ENCODE measurements at regions not wholly inside any gene's neighbourhood (a gene's known extent, or its start where the extent isn't known, plus 50 kb on each side); places are given as distances from the start of the nearest gene placed in this dataset.

DNA sequence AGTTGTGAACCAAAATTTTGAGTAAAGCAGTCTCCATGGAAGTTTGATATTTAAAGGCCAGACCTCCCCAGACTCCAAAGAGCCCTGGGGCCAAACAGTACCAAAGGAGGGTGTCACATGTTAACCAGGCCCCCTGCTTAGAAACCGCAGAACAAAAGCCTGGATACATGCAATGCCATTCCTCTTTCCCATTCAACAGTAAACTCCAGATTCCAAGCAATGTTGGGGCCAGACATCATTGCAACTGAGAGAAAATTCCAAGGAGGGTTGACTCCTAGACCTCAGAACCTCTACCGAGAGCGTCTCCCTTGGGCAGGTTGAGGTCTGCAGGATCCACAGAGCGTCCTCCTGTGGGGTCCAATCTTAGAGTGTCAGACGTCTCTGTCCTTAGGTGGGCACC is 404.4 kb upstream of the SYT4 start:
- no peak overlapping the region for H3K4me2 ChIP-seq (ENCODE audit: low read length)
- no peak overlapping the region for H3K4me3 ChIP-seq (replicated peaks in 1 of 2; ENCODE audit: low read depth in 1 of 2, low read length in 2 of 2)
- no peaks in the 10 kb centered on the region for H3K79me2 ChIP-seq (ENCODE audit: insufficient read depth, low read length)
- H3K27ac ChIP-seq (ENCODE audit: low read depth, low read length), result no peak overlapping the region
- intact Hi-C loops (cut with micrococcal nuclease), result no loop called here
- H3K36me3 ChIP-seq (ENCODE audit: control insufficient read depth in 1 of 2, insufficient read depth in 2 of 2, low read length in 2 of 2), result no peaks in the 10 kb centered on the region
- H4K20me1 ChIP-seq (ENCODE audit: insufficient read depth), result no peaks in the 10 kb centered on the region
- ChIA-PET RAD21 (ENCODE audit: low non-redundant PET in 1 of 2, low total read pairs in 2 of 2, uncharacterized antibody in 2 of 2, unreplicated experiment in 2 of 2) (no interaction called here), CTCF (no interaction called here), POLR2A (no interaction called here)
- TF ChIP-seq POLR2A (IDR thresholded peaks at IDR 0.05; ENCODE audit: borderline replicate concordance, extremely low read depth, insufficient read depth, insufficient read length) (no peak), ELF1 (IDR thresholded peaks at IDR 0.05; ENCODE audit: borderline replicate concordance, low read depth) (no peak), CBX3 (IDR thresholded peaks at IDR 0.05; ENCODE audit: low read depth) (no peak)
- TF ChIP-seq, protein P1, sequence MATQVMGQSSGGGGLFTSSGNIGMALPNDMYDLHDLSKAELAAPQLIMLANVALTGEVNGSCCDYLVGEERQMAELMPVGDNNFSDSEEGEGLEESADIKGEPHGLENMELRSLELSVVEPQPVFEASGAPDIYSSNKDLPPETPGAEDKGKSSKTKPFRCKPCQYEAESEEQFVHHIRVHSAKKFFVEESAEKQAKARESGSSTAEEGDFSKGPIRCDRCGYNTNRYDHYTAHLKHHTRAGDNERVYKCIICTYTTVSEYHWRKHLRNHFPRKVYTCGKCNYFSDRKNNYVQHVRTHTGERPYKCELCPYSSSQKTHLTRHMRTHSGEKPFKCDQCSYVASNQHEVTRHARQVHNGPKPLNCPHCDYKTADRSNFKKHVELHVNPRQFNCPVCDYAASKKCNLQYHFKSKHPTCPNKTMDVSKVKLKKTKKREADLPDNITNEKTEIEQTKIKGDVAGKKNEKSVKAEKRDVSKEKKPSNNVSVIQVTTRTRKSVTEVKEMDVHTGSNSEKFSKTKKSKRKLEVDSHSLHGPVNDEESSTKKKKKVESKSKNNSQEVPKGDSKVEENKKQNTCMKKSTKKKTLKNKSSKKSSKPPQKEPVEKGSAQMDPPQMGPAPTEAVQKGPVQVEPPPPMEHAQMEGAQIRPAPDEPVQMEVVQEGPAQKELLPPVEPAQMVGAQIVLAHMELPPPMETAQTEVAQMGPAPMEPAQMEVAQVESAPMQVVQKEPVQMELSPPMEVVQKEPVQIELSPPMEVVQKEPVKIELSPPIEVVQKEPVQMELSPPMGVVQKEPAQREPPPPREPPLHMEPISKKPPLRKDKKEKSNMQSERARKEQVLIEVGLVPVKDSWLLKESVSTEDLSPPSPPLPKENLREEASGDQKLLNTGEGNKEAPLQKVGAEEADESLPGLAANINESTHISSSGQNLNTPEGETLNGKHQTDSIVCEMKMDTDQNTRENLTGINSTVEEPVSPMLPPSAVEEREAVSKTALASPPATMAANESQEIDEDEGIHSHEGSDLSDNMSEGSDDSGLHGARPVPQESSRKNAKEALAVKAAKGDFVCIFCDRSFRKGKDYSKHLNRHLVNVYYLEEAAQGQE (IDR thresholded peaks at IDR 0.05; ENCODE audit: low read depth), result no peak
- TF ChIP-seq, protein P2, sequence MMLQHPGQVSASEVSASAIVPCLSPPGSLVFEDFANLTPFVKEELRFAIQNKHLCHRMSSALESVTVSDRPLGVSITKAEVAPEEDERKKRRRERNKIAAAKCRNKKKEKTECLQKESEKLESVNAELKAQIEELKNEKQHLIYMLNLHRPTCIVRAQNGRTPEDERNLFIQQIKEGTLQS (IDR thresholded peaks at IDR 0.05), result no peak
- no peaks in the 10 kb centered on the region for H3K4me1 ChIP-seq (ENCODE audit: control insufficient read depth in 1 of 2, insufficient read depth in 2 of 2, low read length in 2 of 2)
- H3K27me3 ChIP-seq (ENCODE audit: insufficient read depth, low read length), result no peaks in the 10 kb centered on the region
- no peak overlapping the region for H3K9ac ChIP-seq (ENCODE audit: low read length)
- no peaks in the 10 kb centered on the region for H3K9me2 ChIP-seq (ENCODE audit: insufficient read depth)
- ATAC-seq (no peak), DNase-seq (ENCODE audit: low read depth, low spot score) (no peak)
- H2AFZ ChIP-seq (ENCODE audit: low read depth, low read length, poor library complexity, severe bottlenecking), result no peak overlapping the region
- BruUV-seq (replicated peaks), result no TSS peak
- H3K9me3 ChIP-seq (ENCODE audit: control insufficient read depth in 1 of 2, insufficient read depth in 1 of 2, low read depth in 1 of 2, low read length in 2 of 2), result peaks cover 9 to 14% of the 10 kb centered on the region in 2 experiments; a peak in 2 of 4 replicates

GRCh38 chr18:43682196-43682595 is 404.9 kb upstream of the SYT4 start:
- H4K20me1 ChIP-seq (ENCODE audit: insufficient read depth), result no peaks in the 10 kb centered on the region
- no TSS peak for BruUV-seq (replicated peaks)
- H3K9me2 ChIP-seq (ENCODE audit: insufficient read depth), result no peaks in the 10 kb centered on the region
- no peak overlapping the region for H3K27ac ChIP-seq (ENCODE audit: low read depth, low read length)
- CTCF ChIA-PET, result no interaction called here
- no peak overlapping the region for H3K4me3 ChIP-seq (replicated peaks in 1 of 2; ENCODE audit: low read depth in 1 of 2, low read length in 2 of 2)
- ATAC-seq (no peak), DNase-seq (ENCODE audit: low read depth, low spot score) (no peak)
- no peaks in the 10 kb centered on the region for H3K36me3 ChIP-seq (ENCODE audit: control insufficient read depth in 1 of 2, insufficient read depth in 2 of 2, low read length in 2 of 2)
- H3K9ac ChIP-seq (ENCODE audit: low read length), result no peak overlapping the region
- H3K9me3 ChIP-seq (ENCODE audit: control insufficient read depth in 1 of 2, insufficient read depth in 1 of 2, low read depth in 1 of 2, low read length in 2 of 2), result peaks cover 14 to 15% of the 10 kb centered on the region in 2 experiments; a peak in 2 of 4 replicates
- H3K4me2 ChIP-seq (ENCODE audit: low read length), result no peak overlapping the region
- RAD21 ChIA-PET (ENCODE audit: low non-redundant PET in 1 of 2, low total read pairs in 2 of 2, uncharacterized antibody in 2 of 2, unreplicated experiment in 2 of 2), result no interaction called here
- H2AFZ ChIP-seq (ENCODE audit: low read depth, low read length, poor library complexity, severe bottlenecking), result no peak overlapping the region
- no peaks in the 10 kb centered on the region for H3K27me3 ChIP-seq (ENCODE audit: insufficient read depth, low read length)
- no peak for TF ChIP-seq YY1 (IDR thresholded peaks at IDR 0.05; ENCODE audit: extremely low read depth, insufficient replicate concordance, low read depth, low read length)
- TF ChIP-seq, protein P3, sequence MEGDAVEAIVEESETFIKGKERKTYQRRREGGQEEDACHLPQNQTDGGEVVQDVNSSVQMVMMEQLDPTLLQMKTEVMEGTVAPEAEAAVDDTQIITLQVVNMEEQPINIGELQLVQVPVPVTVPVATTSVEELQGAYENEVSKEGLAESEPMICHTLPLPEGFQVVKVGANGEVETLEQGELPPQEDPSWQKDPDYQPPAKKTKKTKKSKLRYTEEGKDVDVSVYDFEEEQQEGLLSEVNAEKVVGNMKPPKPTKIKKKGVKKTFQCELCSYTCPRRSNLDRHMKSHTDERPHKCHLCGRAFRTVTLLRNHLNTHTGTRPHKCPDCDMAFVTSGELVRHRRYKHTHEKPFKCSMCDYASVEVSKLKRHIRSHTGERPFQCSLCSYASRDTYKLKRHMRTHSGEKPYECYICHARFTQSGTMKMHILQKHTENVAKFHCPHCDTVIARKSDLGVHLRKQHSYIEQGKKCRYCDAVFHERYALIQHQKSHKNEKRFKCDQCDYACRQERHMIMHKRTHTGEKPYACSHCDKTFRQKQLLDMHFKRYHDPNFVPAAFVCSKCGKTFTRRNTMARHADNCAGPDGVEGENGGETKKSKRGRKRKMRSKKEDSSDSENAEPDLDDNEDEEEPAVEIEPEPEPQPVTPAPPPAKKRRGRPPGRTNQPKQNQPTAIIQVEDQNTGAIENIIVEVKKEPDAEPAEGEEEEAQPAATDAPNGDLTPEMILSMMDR (IDR thresholded peaks at IDR 0.05 in 2 of 3, conservative IDR thresholded peaks at IDR 0.05 in 1 of 3; ENCODE audit: borderline replicate concordance in 1 of 3, insufficient read depth in 1 of 3, low read depth in 2 of 3, low read length in 2 of 3), result no peak
- TF ChIP-seq POLR2AphosphoS5 (IDR thresholded peaks at IDR 0.05; ENCODE audit: low read depth, low read length), result no peak
- no peak for TF ChIP-seq SIN3A (IDR thresholded peaks at IDR 0.05; ENCODE audit: low read depth)
- TF ChIP-seq CEBPB (IDR thresholded peaks at IDR 0.05; ENCODE audit: low read depth), result no peak
- TF ChIP-seq ZBTB33 (IDR thresholded peaks at IDR 0.05; ENCODE audit: extremely low read depth, insufficient replicate concordance, low read length), result no peak
- no peak for TF ChIP-seq ZFX (IDR thresholded peaks at IDR 0.05)
- no peak for TF ChIP-seq EGR1 (IDR thresholded peaks at IDR 0.05; ENCODE audit: low read depth)
- POLR2A ChIA-PET, result no interaction called here
- H3K4me1 ChIP-seq (ENCODE audit: control insufficient read depth in 1 of 2, insufficient read depth in 2 of 2, low read length in 2 of 2), result no peaks in the 10 kb centered on the region
- H3K79me2 ChIP-seq (ENCODE audit: insufficient read depth, low read length), result no peaks in the 10 kb centered on the region
- intact Hi-C loops (cut with micrococcal nuclease), result no loop called here

All from HCT116 (cell line).